ENCODE measurements at regions not wholly inside any gene's neighbourhood (a gene's known extent, or its start where the extent isn't known, plus 50 kb on each side); places are given as distances from the start of the nearest gene placed in this dataset.

DNA sequence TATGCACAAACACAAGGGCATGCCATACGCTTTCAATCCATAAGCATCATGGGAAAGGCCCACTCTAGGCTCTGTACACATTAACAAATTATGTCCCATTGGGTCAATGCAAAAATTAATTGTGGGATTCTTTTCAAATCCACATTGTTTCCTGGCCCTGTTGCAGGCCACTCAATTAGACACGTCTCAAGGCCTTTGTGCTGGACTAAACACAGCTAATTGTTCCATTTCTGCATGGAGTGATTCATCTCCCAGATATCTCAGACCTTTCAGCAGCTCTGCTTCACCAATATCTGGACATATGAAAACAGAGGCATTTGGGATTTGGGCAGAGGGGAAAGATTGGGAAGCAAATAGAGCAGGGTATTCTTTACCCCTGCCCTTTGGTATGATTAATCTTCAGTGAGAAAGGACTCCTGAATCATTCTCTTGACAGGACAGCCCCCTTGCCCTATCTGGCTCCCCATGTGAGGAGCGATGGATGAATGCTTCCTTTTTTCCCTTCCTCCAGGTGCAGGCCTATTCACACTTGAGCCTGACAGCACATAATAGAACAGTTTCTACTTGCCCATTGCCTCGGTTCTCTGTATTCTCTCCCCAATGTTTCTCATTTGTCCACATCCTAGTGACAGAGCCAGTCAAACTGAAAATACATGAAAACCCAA, 547.6 kb downstream of the HAO1 start:
- DNase-seq (ENCODE audit: low read depth in 2 of 3, low spot score in 2 of 3): no peak

DNA sequence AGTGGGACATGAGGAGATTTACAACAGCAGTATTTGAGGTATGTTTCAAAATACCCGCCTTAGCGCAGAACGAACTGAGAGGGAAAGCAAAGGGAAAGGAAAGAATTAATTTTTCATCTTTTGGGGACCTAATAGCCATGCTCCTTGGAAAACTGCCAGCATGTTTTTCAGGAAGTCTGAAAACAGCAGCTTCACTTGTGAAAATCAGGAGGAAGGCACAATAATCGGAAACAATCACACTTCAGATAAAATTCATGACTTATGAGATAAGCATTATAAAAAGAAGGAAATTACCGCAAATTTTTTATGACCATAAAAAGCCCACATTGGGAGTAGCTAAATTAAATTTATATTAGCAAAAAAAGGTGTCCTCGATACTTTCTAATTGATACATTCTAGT, 541.1 kb downstream of the HAO1 start:
- no peak for DNase-seq (ENCODE audit: low read depth in 2 of 3, low spot score in 2 of 3)

DNA sequence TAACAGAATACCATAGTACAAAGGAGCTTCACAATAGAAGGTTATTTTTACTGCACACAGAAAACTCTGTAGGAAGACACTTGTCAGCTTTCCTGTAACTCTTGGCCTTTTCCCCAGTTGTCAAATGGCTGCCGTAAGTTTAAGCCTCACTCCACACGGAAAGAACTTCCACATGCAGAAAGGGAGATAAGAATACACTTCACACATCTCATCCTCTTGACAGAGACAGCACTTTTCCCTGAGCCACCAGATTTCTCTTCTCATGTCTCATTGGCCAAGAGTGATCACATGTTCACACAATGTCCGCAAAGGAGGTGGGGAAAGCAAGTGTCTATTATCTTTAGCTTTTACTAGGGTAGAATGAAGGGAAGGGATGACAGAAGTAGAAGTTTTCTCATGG, 540.7 kb downstream of the HAO1 start:
- no peak for DNase-seq (ENCODE audit: low read depth in 2 of 3, low spot score in 2 of 3)

DNA sequence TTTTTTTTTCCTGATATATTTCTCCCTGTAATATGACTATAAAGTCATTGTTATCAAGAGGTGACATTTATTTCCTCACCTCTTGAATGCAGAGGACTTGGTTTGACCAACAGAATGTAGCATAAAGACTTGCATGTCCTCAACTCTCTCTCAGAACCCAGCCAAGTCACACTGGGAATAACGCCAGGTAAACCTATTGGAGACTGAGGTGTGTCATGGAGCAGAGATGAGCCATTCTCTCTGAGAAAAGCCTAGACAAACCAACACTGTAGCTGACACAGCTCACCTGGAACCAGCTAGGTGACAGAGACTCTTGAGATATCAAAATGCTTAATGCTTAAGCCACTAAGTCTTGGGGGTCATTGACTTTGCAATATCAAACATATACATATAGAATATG, 533.6 kb downstream of the HAO1 start:
- no peak for DNase-seq (ENCODE audit: low read depth in 2 of 3, low spot score in 2 of 3)

DNA sequence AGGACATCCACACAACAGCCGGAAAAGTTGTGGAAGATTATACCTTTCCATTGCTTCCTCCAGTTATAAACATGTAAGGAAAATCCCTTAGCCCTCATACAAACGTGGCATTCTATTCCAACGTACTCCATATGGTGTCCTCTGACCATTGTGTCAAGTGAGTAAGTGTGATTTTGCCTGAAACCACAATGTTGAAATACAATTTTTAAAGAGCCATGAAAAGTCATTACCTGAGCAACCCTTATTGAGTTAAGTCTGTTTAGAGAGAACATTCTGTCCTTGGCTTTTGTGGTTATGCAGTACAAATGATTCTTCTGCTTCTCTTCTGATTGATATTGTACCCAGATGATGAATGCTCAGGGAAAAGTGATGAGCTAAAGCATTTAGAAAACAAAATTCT, 530.1 kb downstream of the HAO1 start:
- DNase-seq (ENCODE audit: low read depth in 2 of 3, low spot score in 2 of 3): no peak

DNA sequence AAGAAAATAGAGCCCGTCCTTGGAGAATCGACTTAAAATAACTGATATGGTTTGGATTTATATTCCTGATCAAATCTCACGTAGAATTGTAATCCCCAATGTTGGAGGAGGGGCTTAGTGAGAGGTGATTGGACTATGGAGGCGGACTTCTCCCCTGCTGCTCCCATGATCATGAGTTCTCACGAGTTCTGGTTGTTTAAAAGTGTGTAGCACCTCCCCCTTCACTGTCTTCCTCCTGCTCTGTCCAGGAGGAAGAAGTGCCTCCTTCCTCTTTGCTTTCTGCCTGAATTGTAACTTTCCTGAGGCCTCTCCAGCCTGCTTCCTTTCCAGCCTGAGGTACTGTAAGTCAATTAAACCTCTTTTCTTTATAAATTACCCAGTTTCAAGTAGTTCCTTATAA, 529.2 kb downstream of the HAO1 start:
- DNase-seq (ENCODE audit: low read depth in 2 of 3, low spot score in 2 of 3): no peak

DNA sequence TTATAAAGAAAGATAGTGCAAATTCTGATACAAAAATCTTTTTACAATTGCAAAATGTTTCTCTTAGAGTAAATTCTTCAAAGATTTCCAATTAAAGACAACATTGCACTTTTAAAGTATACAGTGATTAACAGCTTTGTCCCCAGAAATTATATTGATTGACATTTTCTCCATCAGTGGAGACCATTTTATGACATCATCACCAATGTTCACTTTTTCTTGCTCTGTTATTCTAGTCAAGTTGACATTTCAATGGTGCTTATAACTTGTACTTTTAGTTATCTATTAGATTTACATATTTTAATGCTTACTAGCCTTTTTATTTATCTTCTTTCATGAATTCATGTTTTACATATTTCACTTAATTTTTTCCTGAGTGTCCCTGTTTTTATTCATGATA, 524.8 kb downstream of the HAO1 start:
- no peak for DNase-seq (ENCODE audit: low read depth in 2 of 3, low spot score in 2 of 3)

DNA sequence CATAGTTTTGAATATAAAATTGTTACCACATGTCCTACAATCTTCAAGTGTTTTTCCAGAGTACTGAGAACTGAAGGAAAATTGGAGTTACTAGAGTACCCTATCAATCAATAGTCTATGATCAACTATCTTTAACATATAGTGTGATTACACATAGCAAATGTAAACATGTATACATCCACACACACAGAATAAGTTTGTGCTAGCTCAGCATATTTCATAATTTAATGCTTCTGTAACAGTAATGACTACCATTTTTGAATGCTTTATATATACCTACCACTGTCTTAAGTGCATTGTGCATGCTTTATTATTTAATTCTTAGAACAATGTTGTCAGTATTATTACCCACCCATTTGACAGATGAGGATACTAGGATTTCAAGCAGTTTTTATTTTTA, 523.9 kb downstream of the HAO1 start:
- no peak for DNase-seq (ENCODE audit: low read depth in 2 of 3, low spot score in 2 of 3)

DNA sequence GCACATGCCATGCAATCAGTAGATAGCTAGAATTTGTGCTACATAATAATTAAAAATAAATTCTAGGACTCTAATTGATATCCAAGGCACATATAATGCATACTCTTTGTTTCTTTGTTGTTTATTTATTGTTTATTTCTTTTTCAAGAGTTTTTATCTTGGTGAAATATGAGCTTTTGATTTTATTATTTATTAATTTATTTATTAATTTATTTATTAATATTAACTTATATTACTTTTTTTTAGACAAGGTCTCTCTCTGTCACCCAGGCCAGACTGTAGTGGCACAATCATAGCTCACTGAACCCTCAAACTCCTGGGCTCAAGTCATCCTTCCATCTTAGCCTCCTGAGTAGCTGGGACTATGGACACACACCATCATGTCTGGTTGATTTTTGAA, 519.9 kb downstream of the HAO1 start:
- no peak for DNase-seq (ENCODE audit: low read depth in 2 of 3, low spot score in 2 of 3)

DNA sequence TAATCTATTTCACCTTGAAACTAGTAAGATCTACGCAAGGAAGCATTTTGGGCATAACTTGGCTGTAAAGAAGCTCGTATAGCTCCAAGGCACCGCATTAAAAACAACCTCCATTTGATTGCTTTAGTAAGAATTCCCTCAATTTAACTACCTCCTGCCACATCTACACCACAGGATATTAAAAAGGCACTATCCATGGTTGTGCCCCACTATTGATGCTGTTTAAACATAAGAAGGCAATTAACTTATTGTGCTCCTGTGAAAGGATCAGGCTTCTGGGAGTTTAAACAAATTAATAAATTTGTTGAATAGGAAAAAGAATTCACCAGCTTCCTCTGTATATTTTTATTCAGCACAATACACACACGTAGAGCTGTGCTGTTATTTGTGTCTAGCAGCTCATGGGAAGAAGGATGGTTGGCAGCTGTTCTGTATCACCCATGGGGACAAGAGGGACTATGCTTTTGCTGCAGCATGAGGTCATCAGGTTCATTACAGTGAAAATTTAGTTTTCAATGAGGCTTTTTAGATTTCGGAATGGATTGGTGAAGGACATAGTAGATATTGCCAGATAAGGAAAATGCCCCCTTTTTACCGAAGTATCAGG, 513.3 kb downstream of the HAO1 start:
- no peak for DNase-seq (ENCODE audit: low read depth in 2 of 3, low spot score in 2 of 3)

DNA sequence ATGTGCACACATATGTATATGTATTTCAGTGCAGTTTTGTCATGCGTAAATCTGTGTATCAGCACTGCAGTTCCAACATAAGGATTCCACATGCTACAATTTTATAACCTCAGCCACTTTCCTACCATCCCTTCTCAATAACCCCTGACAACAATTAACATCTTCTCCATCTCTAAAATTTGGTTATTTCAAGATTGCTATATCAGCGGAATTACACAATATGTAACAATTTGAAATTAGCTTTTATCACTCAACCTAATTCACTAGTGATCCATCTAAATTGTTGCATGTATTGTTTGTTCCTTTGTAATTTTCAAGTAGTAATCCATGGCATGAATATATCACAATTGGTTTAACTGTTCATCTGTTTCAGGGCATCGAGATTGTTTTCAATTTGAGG, 511.3 kb downstream of the HAO1 start:
- no peak for DNase-seq (ENCODE audit: low read depth in 2 of 3, low spot score in 2 of 3)

DNA sequence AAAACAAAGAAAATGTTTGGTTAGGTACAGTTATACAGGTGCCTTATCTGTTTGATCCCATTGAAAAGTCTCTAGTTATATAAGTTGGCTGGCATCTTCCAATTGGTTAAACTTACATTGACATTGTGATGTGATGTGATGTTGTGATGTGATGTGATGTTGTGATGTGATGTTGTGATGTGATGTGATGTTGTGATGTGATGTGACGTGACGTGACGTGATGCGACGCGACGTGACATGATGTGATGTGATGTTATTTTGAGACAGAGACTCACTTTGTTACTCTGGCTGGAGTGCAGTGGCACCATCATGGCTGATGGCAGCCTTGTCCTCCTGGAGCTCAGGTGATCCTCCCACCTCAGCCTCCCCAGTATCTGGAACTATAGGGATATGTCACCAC, 507.6 kb downstream of the HAO1 start:
- DNase-seq (ENCODE audit: low read depth in 2 of 3, low spot score in 2 of 3): no peak

DNA sequence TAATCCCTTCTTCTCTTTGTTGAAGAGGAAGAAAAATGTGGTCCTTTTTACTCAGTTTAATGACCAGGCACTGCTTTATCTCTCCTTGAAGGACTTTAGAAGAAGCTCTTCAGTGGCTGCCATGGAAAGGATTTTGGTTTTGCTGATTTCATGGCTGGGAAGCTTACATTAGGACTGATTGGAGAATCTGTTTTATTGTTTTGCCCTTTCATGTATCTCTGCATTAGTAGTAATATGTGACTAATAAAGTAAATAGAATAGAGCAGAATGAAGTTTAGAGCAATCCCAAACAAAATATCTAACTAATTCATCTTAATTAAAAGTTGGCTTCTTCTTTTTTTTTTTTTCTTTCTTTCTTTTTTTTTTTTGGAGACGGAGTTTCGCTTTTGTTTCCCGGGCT, 502.9 kb downstream of the HAO1 start:
- DNase-seq (ENCODE audit: low read depth in 2 of 3, low spot score in 2 of 3): no peak

DNA sequence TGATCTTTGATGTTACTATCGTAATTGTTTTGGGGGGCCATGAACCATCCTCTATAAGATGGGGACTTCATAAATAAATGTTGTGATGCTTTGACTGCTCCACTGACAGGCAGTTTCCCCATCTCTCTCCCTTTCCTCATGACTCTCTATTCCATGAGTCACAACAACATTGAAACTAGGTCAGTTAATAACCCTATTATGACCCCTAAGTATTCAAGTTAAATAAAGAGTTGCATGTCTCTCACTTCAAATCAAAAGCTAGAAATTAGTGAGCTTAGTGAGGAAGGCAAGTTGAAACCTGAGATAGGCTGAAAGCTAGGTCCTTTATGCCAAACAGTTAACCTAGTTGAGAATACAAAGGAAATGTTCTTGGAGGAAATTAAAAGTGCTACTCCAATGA, 491.0 kb downstream of the HAO1 start:
- DNase-seq (ENCODE audit: low read depth in 2 of 3, low spot score in 2 of 3): no peak

DNA sequence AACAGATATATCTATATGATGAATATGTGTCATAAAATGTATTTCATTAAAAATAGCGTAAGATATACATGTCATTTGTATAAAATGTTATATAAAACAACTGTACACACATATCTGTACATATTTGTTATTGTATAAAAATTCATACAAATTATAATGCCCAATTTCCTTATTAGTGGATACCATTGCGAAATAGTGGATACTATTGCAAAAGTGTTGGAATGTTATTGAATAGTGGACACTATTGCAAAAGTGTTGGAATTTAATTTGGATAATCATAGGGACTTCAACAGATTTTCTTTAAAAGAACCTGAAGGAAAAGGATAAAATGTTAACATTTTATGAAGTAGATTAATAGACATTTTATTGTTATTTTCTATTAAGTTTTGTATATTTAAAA, 487.4 kb downstream of the HAO1 start:
- DNase-seq (ENCODE audit: low read depth in 2 of 3, low spot score in 2 of 3): no peak

DNA sequence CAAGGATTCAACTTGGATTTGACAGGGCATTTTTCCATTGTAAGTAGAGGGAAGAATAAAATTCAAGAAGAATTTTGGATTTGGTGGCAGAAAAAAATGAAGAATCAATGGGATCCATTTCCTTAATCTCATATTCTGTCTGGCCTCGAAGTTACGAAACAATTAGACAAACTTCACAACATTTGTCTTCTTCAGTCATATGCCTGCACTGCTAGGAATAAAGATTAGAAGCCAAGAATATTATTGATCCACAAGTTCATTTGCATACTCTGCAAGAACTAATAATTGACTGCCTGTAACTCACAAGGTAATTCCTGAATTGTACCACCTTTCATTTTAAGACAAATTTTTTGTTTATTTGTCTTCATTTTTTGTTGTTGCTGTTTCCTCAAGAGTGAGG, 486.2 kb downstream of the HAO1 start:
- DNase-seq (ENCODE audit: low read depth in 2 of 3, low spot score in 2 of 3): no peak

DNA sequence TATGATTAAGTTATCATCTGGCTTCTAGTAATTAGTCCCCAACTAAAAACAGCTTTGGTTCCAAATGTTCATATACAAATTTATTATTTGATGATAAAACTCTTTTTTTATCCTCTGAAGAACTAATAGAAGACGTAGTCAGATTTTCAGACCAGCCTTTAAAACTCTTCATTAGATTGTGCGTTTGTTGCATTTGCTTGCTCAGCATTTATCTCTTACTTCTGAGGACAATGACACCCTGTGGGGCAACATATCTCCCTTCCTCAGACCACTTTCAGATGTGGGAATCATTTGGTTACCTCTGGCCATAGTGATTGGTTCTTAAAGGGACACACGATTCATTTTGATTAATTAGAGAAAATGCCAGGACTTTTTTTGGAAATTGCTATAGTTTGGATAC, 481.8 kb downstream of the HAO1 start:
- DNase-seq (ENCODE audit: low read depth in 2 of 3, low spot score in 2 of 3): no peak

DNA sequence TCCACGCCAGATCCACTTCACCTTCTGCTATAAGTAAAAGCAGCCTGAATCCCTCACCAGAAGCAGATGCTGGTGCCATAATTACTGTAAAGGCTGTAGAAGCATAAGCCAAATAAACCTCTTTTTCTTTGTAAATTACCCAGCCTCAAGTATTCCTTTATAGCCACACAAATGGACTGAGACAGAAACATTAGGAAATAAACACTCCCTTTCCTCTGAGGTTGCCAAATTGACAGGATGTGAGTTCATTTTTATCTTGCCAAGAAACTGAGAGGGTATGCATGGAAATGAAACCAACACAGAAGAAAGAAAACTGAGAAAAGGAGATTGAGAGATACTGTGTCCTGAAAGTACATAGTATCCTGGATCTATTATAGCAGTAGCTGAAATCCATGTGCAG, 481.2 kb downstream of the HAO1 start:
- no peak for DNase-seq (ENCODE audit: low read depth in 2 of 3, low spot score in 2 of 3)

DNA sequence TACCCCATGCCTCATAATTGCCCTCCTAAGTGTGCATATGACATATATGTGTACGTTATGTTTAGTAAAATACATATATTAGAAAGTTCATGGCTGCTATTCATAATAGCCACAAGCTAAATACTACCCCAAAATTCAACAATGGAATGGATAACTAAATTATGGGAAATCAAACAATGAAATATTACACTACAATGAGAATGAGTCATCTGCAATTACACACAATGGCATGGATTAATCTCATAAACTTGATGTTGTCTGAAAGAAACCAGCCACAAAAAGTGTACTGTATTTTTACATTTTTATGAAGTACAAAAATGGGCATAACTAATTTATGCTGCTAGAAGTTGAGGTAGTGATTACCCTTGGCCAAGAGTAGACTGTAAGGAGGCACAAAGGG, 477.0 kb downstream of the HAO1 start:
- DNase-seq (ENCODE audit: low read depth in 2 of 3, low spot score in 2 of 3): no peak

DNA sequence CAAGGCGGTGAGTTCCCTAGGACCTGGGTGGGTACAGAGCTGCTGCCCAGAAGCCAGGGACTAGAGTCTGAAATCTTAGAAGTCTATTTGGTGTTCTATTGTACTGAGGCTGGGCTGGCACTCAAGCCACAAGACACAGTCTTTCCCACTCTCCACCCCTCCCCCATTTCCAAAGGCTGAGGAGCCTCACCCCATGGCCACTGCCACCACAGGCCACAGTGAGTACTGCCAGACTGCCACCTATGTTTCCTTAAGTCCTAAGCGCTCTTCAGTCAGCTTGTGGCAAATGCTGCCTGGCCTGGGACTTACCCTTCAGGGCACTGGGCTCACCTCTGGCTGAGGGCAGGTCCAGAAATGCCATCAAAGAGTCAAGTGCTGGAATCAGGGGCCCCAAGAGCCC, 469.3 kb downstream of the HAO1 start:
- DNase-seq (ENCODE audit: low read depth in 2 of 3, low spot score in 2 of 3): no peak

DNA sequence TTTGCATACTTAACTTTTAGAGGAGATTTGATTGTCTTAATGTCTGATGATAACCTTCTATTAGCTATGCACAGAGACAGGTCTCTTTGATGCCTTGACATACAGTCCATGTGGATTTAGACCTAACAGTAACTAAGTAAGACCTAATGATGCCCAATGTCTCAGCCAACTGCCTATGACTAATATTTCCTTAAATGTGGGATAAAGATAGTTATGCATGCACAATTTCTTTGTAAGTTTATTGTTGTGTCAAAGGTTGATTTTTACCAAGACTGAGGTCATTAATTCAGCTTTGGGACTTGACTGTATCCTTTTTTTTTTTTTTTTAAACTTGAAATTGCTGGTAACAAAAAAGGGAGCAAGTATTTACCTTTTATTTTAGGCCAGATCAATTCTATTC, 450.0 kb downstream of the HAO1 start:
- DNase-seq (ENCODE audit: low read depth in 2 of 3, low spot score in 2 of 3): no peak

DNA sequence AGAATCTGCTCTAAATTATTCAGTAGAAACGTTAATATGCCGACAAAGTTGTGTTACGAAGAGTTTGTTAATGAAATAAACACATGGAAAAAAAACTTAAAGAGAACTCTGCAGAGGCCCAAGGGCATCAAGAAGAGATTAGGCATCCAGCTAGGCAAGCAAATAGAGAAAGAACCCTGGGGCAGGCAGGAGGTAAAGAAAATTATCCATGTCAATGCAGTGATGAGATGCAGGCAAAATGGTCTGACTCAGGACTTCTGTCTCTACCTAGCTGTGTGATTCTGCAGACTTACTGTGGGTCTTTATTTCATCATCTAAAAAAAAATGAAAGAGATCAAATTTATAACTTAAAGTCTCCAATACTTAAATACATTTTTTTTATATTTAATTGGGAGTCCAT, 448.0 kb downstream of the HAO1 start:
- no peak for DNase-seq (ENCODE audit: low read depth in 2 of 3, low spot score in 2 of 3)

DNA sequence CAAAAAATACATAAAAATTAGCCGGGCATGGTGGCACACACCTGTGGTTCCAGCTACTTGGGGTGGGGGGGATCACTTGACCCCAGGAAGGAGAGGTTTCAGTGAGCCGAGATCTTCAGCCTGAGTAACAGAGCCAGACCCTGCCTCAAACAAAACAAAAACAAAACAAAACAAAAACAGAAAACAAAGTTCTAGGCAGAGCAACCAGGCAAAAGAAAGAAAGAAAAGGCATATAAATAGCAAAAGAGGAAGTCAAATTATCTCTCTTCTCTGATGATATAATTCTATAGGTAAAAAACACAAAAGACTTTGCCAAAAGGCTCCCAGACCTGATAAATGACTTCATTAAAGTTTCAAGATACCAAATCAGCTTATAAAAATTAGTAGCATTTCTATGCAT, 446.9 kb downstream of the HAO1 start:
- no peak for DNase-seq (ENCODE audit: low read depth in 2 of 3, low spot score in 2 of 3)
